Mesenchymal stem cell (in vitro differentiated cells and primary cell): ENCODE measurements at regions not wholly inside any gene's neighbourhood (a gene's known extent, or its start where the extent isn't known, plus 50 kb on each side); places are given as distances from the start of the nearest gene placed in this dataset.

ENCODE experiments used
- DNase-seq: peaks from one replicate; pipeline ENCODE4 v3.0.0-alpha.2; 2013
- H2AFZ ChIP-seq: one replicate; pipeline ENCODE4 v1.6.1; 2013; ENCODE audit warnings: low read depth, mild to moderate bottlenecking, control low read depth, inconsistent platforms, low read length, moderate library complexity
- H2AK5ac ChIP-seq: 2 replicates; pipeline ENCODE4 v1.6.1; 2013; ENCODE audit warnings: low read length, moderate library complexity, mild to moderate bottlenecking, inconsistent platforms; ENCODE audit not compliant: severe bottlenecking
- H2BK120ac ChIP-seq: one replicate; pipeline ENCODE4 v1.6.1; 2013; ENCODE audit warnings: low read depth, mild to moderate bottlenecking, inconsistent platforms, low read length, moderate library complexity
- H2BK12ac ChIP-seq, 2 experiments: one replicate each; pipeline ENCODE4 v1.6.1; 2013; ENCODE audit warnings: inconsistent platforms in 2 of 2, low read length in 2 of 2, mild to moderate bottlenecking in 2 of 2, moderate library complexity in 2 of 2, control low read depth in 1 of 2
- H2BK15ac ChIP-seq: one replicate; pipeline ENCODE4 v1.6.1; 2013; ENCODE audit warnings: mild to moderate bottlenecking, low read depth, inconsistent platforms; ENCODE audit not compliant: poor library complexity, severe bottlenecking
- H2BK5ac ChIP-seq: 2 replicates; pipeline ENCODE4 v1.6.1; 2013; ENCODE audit warnings: low read depth, mild to moderate bottlenecking, low read length, control low read depth, inconsistent platforms; ENCODE audit not compliant: poor library complexity, severe bottlenecking
- H3K14ac ChIP-seq, 2 experiments: one replicate each; pipeline ENCODE4 v1.6.1; 2013; ENCODE audit warnings: inconsistent platforms in 2 of 2, low read length in 2 of 2, control low read depth in 1 of 2, mild to moderate bottlenecking in 1 of 2, moderate library complexity in 1 of 2
- H3K18ac ChIP-seq, 2 experiments: one replicate each; pipeline ENCODE4 v1.6.1; 2013; ENCODE audit warnings: inconsistent platforms in 2 of 2, low read length in 2 of 2, control low read depth in 1 of 2, low read depth in 1 of 2, mild to moderate bottlenecking in 1 of 2
- H3K23ac ChIP-seq, 2 experiments: one replicate each; pipeline ENCODE4 v1.6.1; 2013; ENCODE audit warnings: inconsistent platforms in 2 of 2, low read length in 2 of 2, mild to moderate bottlenecking in 2 of 2, moderate library complexity in 2 of 2, control low read depth in 1 of 2
- H3K27ac ChIP-seq: 2 replicates; pipeline ENCODE4 v1.5.1; 2013; ENCODE audit warnings: mild to moderate bottlenecking, moderate library complexity, low read length, control low read depth, inconsistent platforms; ENCODE audit not compliant: poor library complexity, severe bottlenecking
- H3K27me3 ChIP-seq, 2 experiments: 2 replicates each; pipeline versions ENCODE4 v1.6.1 to v1.7.0; 2013; ENCODE audit warnings: low read length in 2 of 2, mild to moderate bottlenecking in 2 of 2, moderate library complexity in 2 of 2, control low read depth in 1 of 2, inconsistent platforms in 1 of 2; ENCODE audit not compliant: control insufficient read depth in 1 of 2, insufficient read depth in 1 of 2
- H3K36me3 ChIP-seq, 2 experiments: 2 replicates each; pipeline versions ENCODE4 v1.6.1 to v1.7.0; 2013; ENCODE audit warnings: low read length in 2 of 2, control low read depth in 1 of 2, inconsistent platforms in 1 of 2, low read depth in 1 of 2, mild to moderate bottlenecking in 1 of 2; ENCODE audit not compliant: insufficient read depth in 2 of 2, control insufficient read depth in 1 of 2
- H3K4ac ChIP-seq, 2 experiments: one replicate each; pipeline ENCODE4 v1.6.1; 2013; ENCODE audit warnings: inconsistent platforms in 2 of 2, low read length in 2 of 2, mild to moderate bottlenecking in 2 of 2, moderate library complexity in 2 of 2, control low read depth in 1 of 2, low read depth in 1 of 2
- H3K4me1 ChIP-seq: 2 replicates; pipeline ENCODE4 v1.6.1; 2013; ENCODE audit warnings: low read depth, low read length, control low read depth; ENCODE audit not compliant: control insufficient read depth, insufficient read depth
- H3K4me2 ChIP-seq: 2 replicates; pipeline ENCODE4 v1.6.1; 2013; ENCODE audit warnings: low read length, mild to moderate bottlenecking, inconsistent platforms; ENCODE audit not compliant: poor library complexity, severe bottlenecking
- H3K4me3 ChIP-seq, 2 experiments: 2 replicates each; pipeline versions ENCODE4 v1.5.1 to v1.7.0; 2013; ENCODE audit warnings: low read length in 2 of 2, mild to moderate bottlenecking in 2 of 2, control low read depth in 1 of 2, low read depth in 1 of 2; ENCODE audit not compliant: insufficient read depth in 1 of 2
- H3K79me1 ChIP-seq: replicated peaks from 2 replicates; pipeline ENCODE4 v1.6.1; 2013; ENCODE audit warnings: mild to moderate bottlenecking, control low read depth, low read length, inconsistent platforms; ENCODE audit not compliant: poor library complexity, severe bottlenecking
- H3K9ac ChIP-seq: 2 replicates; pipeline ENCODE4 v1.7.0; 2013; ENCODE audit warnings: mild to moderate bottlenecking, low read length, moderate library complexity
- H3K9me3 ChIP-seq: 2 replicates; pipeline ENCODE4 v1.7.0; 2013; ENCODE audit warnings: mild to moderate bottlenecking, low read length; ENCODE audit not compliant: control insufficient read depth
- H4K8ac ChIP-seq: one replicate; pipeline ENCODE4 v1.6.1; 2013; ENCODE audit warnings: inconsistent platforms, mild to moderate bottlenecking, low read length, moderate library complexity
- H4K91ac ChIP-seq: one replicate; pipeline ENCODE4 v1.6.1; 2013; ENCODE audit warnings: mild to moderate bottlenecking, low read length, inconsistent platforms
- WGBS: methylation state at CpG from one replicate; pipeline ENCODE4 v1.1.7; 2013; ENCODE audit warnings: mixed read lengths; 5-methylcytosine and 5-hydroxymethylcytosine counted together

GRCh38 chr3:106421426-106421825, 552.6 kb upstream of the CBLB start:
- Histone ChIP-seq H3K4me2 (no peak overlapping the region), H3K79me1 (no peaks in the 10 kb centered on the region), H3K9me3 (no peaks in the 10 kb centered on the region), H2BK15ac (no peak overlapping the region), H2AK5ac (no peak overlapping the region), H3K36me3 (no peaks in the 10 kb centered on the region), H3K4me3 (no peak overlapping the region), H3K4ac (no peak overlapping the region), H3K27ac (peak overlapping the region; percentile 6), H2BK5ac (no peak overlapping the region), H3K27me3 (no peaks in the 10 kb centered on the region), H4K8ac (no peak overlapping the region), H3K18ac (no peak overlapping the region), H4K91ac (no peak overlapping the region), H2BK12ac (no peak overlapping the region), H3K4me1 (no peaks in the 10 kb centered on the region), H2AFZ (no peak overlapping the region), H3K9ac (no peak overlapping the region), H2BK120ac (no peak overlapping the region), H3K14ac (no peak overlapping the region), H3K23ac (no peak overlapping the region)
- WGBS = 89% methylated on average over 1 of the region's 1 CpG
- no peak for DNase-seq

- no peak overlapping the region for H4K91ac ChIP-seq
- H3K36me3 ChIP-seq = no peaks in the 10 kb centered on the region
- H4K8ac ChIP-seq = no peak overlapping the region
- H3K9ac ChIP-seq = no peak overlapping the region
- H2BK15ac ChIP-seq = no peak overlapping the region
- no peaks in the 10 kb centered on the region for H3K9me3 ChIP-seq
- H2BK12ac ChIP-seq = no peak overlapping the region
- H3K18ac ChIP-seq = no peak overlapping the region
- H3K4me3 ChIP-seq = no peak overlapping the region
- no peaks in the 10 kb centered on the region for H3K4me1 ChIP-seq
- DNase-seq = no peak
- no peak overlapping the region for H2BK5ac ChIP-seq
- H2AFZ ChIP-seq = no peak overlapping the region
- H3K4me2 ChIP-seq = no peak overlapping the region
- no peak overlapping the region for H3K14ac ChIP-seq
- no peak overlapping the region for H2AK5ac ChIP-seq
- no peaks in the 10 kb centered on the region for H3K27me3 ChIP-seq
- no peak overlapping the region for H3K27ac ChIP-seq
- H3K23ac ChIP-seq = no peak overlapping the region
- no peaks in the 10 kb centered on the region for H3K79me1 ChIP-seq
- no peak overlapping the region for H3K4ac ChIP-seq
- H2BK120ac ChIP-seq = no peak overlapping the region
These were observed 553.1 kb upstream of the CBLB start for GRCh38 chr3:106421909-106422308.

- Histone ChIP-seq H3K27me3 (no peaks in the 10 kb centered on the region), H3K9me3 (no peaks in the 10 kb centered on the region), H4K91ac (no peak overlapping the region), H2BK12ac (no peak overlapping the region), H3K79me1 (no peaks in the 10 kb centered on the region), H3K4me3 (no peak overlapping the region), H2AK5ac (no peak overlapping the region), H3K4ac (no peak overlapping the region), H2AFZ (no peak overlapping the region), H3K27ac (no peak overlapping the region), H2BK15ac (no peak overlapping the region), H3K4me1 (no peaks in the 10 kb centered on the region), H3K4me2 (no peak overlapping the region), H3K14ac (no peak overlapping the region), H3K36me3 (no peaks in the 10 kb centered on the region), H3K9ac (no peak overlapping the region), H3K23ac (no peak overlapping the region), H4K8ac (no peak overlapping the region), H3K18ac (no peak overlapping the region), H2BK5ac (no peak overlapping the region), H2BK120ac (no peak overlapping the region)
- 83% methylated on average over 3 of the region's 7 CpGs for WGBS
- DNase-seq = no peak
These were observed 554.8 kb upstream of the CBLB start for GRCh38 chr3:106423321-106424225.

GRCh38 chr3:106425026-106425425, 556.2 kb upstream of the CBLB start:
- H4K8ac ChIP-seq = no peak overlapping the region
- H3K18ac ChIP-seq = no peak overlapping the region
- H3K4me1 ChIP-seq = no peaks in the 10 kb centered on the region
- H3K27ac ChIP-seq = no peak overlapping the region
- no peak overlapping the region for H2AK5ac ChIP-seq
- no peak overlapping the region for H3K4me2 ChIP-seq
- H2AFZ ChIP-seq = no peak overlapping the region
- H3K14ac ChIP-seq = no peak overlapping the region
- DNase-seq = peak; percentile 51
- no peaks in the 10 kb centered on the region for H3K36me3 ChIP-seq
- H3K4ac ChIP-seq = no peak overlapping the region
- H3K9me3 ChIP-seq = no peaks in the 10 kb centered on the region
- no peaks in the 10 kb centered on the region for H3K27me3 ChIP-seq
- H3K9ac ChIP-seq = peak overlapping the region; percentile 18
- 38% methylated on average over 2 of the region's 2 CpGs for WGBS
- H4K91ac ChIP-seq = no peak overlapping the region
- H2BK15ac ChIP-seq = no peak overlapping the region
- H3K4me3 ChIP-seq = no peak overlapping the region
- no peak overlapping the region for H2BK12ac ChIP-seq
- no peak overlapping the region for H2BK120ac ChIP-seq
- no peak overlapping the region for H3K23ac ChIP-seq
- H3K79me1 ChIP-seq = no peaks in the 10 kb centered on the region
- H2BK5ac ChIP-seq = no peak overlapping the region
